GDM1 (cell line): ENCODE measurements at regions not wholly inside any gene's neighbourhood (a gene's known extent, or its start where the extent isn't known, plus 50 kb on each side); places are given as distances from the start of the nearest gene placed in this dataset.

Experiments
- DNase-seq: peaks from one replicate; lab custom pipeline; 2025; lab: John Stamatoyannopoulos, UW

GRCh38 chr16:73214825-73215677, 167.1 kb upstream of the ZFHX3 start:
- DNase-seq: no peak

GRCh38 chr16:73213732-73214455, 166.0 kb upstream of the ZFHX3 start:
- no peak for DNase-seq

- no peak for DNase-seq
These were observed 164.5 kb upstream of the ZFHX3 start for GRCh38 chr16:73212431-73212830.

- no peak for DNase-seq
These were observed 162.8 kb upstream of the ZFHX3 start for GRCh38 chr16:73210686-73211085.

- DNase-seq: no peak
These were observed 162.2 kb upstream of the ZFHX3 start for GRCh38 chr16:73210084-73210483.

- DNase-seq: no peak
These were observed 161.3 kb upstream of the ZFHX3 start for GRCh38 chr16:73209190-73209589.

GRCh38 chr16:73206151-73206707, 158.3 kb upstream of the ZFHX3 start:
- DNase-seq: no peak

GRCh38 chr16:73205153-73205886, 157.4 kb upstream of the ZFHX3 start:
- no peak for DNase-seq

- DNase-seq: no peak
These were observed 156.6 kb upstream of the ZFHX3 start for GRCh38 chr16:73204359-73205152.

- no peak for DNase-seq
These were observed 154.3 kb upstream of the ZFHX3 start for GRCh38 chr16:73202161-73202729.

- no peak for DNase-seq
These were observed 151.3 kb upstream of the ZFHX3 start for GRCh38 chr16:73199214-73199613.

- DNase-seq: no peak
These were observed 150.6 kb upstream of the ZFHX3 start for GRCh38 chr16:73198481-73198880.

- no peak for DNase-seq
These were observed 149.7 kb upstream of the ZFHX3 start for GRCh38 chr16:73197598-73197997.

GRCh38 chr16:73196670-73197069, 148.7 kb upstream of the ZFHX3 start:
- peak; percentile 30 for DNase-seq

- DNase-seq: no peak
These were observed 145.5 kb upstream of the ZFHX3 start for GRCh38 chr16:73193464-73193863.

- no peak for DNase-seq
These were observed 144.4 kb upstream of the ZFHX3 start for GRCh38 chr16:73192232-73192894.

GRCh38 chr16:73191660-73192046, 143.7 kb upstream of the ZFHX3 start:
- no peak for DNase-seq

- no peak for DNase-seq
These were observed 143.0 kb upstream of the ZFHX3 start for GRCh38 chr16:73190688-73191659.

GRCh38 chr16:73190256-73190655, 142.3 kb upstream of the ZFHX3 start:
- no peak for DNase-seq
